ENCODE measurements at regions not wholly inside any gene's neighbourhood (a gene's known extent, or its start where the extent isn't known, plus 50 kb on each side); places are given as distances from the start of the nearest gene placed in this dataset.

DNA sequence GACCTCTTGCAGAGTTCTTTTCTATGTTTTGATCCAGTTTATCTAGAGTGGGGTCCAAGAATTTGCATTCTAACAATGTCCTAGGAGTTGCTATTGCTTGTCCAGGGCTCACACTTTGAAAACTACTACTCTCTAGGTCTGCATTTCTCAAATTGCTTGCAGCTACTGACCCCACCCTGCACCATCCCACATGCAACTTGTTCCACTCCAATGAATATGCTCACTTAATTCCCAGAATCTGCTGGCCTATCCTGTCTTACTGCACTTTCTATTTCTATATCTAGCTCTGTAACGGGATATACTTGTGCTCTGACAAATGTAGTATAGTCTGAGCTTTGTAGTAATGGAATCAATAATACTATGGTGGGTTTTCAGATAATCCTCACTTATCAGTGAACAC, 570.3 kb downstream of the IQCM start:
- Mint-ChIP-seq H3K27me3 (peaks cover 4% of the 10 kb centered on the region), H3K36me3 (no peaks in the 10 kb centered on the region), H3K4me1 (ENCODE audit: unreplicated experiment) (no peaks in the 10 kb centered on the region), H3K9me3 (no peaks in the 10 kb centered on the region), H3K4me3 (no peak overlapping the region), H3K27ac (no peak overlapping the region)
- DNase-seq (ENCODE audit: extremely low spot score, unreplicated experiment), result no peak
- TF ChIP-seq CTCF (conservative IDR thresholded peaks at IDR 0.05), result no peak

GRCh38 chr4:149238097-149238496, 577.5 kb downstream of the IQCM start:
- H3K4me1 Mint-ChIP-seq (ENCODE audit: unreplicated experiment), result no peaks in the 10 kb centered on the region
- no peak overlapping the region for H3K27ac Mint-ChIP-seq
- no peak for DNase-seq (ENCODE audit: extremely low spot score, unreplicated experiment)
- H3K27me3 Mint-ChIP-seq, result no peaks in the 10 kb centered on the region
- H3K9me3 Mint-ChIP-seq, result no peaks in the 10 kb centered on the region
- no peak for TF ChIP-seq CTCF (conservative IDR thresholded peaks at IDR 0.05)
- no peaks in the 10 kb centered on the region for H3K36me3 Mint-ChIP-seq
- H3K4me3 Mint-ChIP-seq, result no peak overlapping the region

DNA sequence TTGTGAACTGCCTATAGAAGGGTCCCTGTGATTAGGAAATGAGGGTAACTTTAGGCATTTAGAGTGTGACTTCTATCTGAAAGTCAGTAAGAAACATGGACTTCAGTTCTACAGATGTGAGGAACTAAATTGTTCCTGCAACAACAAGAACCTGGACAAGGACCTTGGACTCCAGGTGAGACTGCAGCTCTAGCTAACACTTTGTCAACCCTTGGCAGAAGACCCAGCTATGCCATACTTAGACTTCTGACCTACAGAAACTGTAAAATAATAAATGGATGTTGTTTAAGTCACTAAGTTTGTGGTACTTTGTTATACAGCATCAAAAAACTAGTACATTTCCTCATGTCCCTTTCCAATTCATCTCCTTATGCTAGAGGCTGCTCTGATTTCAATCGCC, 580.8 kb downstream of the IQCM start:
- Mint-ChIP-seq H3K4me3 (no peak overlapping the region), H3K4me1 (ENCODE audit: unreplicated experiment) (no peaks in the 10 kb centered on the region), H3K27me3 (peaks cover 3% of the 10 kb centered on the region), H3K36me3 (no peaks in the 10 kb centered on the region), H3K27ac (no peak overlapping the region), H3K9me3 (no peaks in the 10 kb centered on the region)
- DNase-seq (ENCODE audit: extremely low spot score, unreplicated experiment), result no peak
- TF ChIP-seq CTCF (conservative IDR thresholded peaks at IDR 0.05), result no peak

DNA sequence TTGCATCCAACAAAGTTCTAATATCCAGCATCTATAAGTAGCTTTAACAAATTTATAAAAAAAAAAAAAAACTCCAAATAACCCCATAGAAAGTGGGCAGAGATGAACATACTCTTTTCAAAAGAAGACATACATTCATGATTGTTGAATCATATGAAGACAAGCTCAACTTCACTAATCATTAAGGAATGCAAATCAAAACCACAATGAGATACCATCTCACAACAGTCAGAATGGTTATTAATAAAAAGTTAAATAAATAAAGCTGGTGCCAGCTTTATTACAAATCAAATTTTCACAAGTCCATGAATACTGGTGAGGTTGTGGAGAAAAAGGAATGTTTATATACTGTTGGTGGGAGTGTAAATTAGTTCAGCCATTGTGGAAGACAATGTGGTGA, 592.0 kb downstream of the IQCM start:
- no peak for TF ChIP-seq CTCF (conservative IDR thresholded peaks at IDR 0.05)
- no peaks in the 10 kb centered on the region for H3K4me1 Mint-ChIP-seq (ENCODE audit: unreplicated experiment)
- H3K4me3 Mint-ChIP-seq, result no peak overlapping the region
- no peaks in the 10 kb centered on the region for H3K9me3 Mint-ChIP-seq
- no peak for DNase-seq (ENCODE audit: extremely low spot score, unreplicated experiment)
- H3K27ac Mint-ChIP-seq, result no peak overlapping the region
- no peaks in the 10 kb centered on the region for H3K36me3 Mint-ChIP-seq
- H3K27me3 Mint-ChIP-seq, result peaks cover 3% of the 10 kb centered on the region

GRCh38 chr4:149218672-149219071, 597.0 kb downstream of the IQCM start:
- TF ChIP-seq CTCF (conservative IDR thresholded peaks at IDR 0.05), result no peak
- Mint-ChIP-seq H3K9me3 (no peaks in the 10 kb centered on the region), H3K4me1 (ENCODE audit: unreplicated experiment) (no peaks in the 10 kb centered on the region), H3K27ac (no peak overlapping the region), H3K36me3 (no peaks in the 10 kb centered on the region), H3K27me3 (peaks cover 7% of the 10 kb centered on the region), H3K4me3 (no peak overlapping the region)
- no peak for DNase-seq (ENCODE audit: extremely low spot score, unreplicated experiment)

GRCh38 chr4:149214301-149214700, 601.3 kb downstream of the IQCM start:
- Mint-ChIP-seq H3K27ac (no peak overlapping the region), H3K4me3 (no peak overlapping the region), H3K4me1 (ENCODE audit: unreplicated experiment) (no peaks in the 10 kb centered on the region), H3K27me3 (peaks cover 4% of the 10 kb centered on the region), H3K9me3 (no peaks in the 10 kb centered on the region), H3K36me3 (no peaks in the 10 kb centered on the region)
- TF ChIP-seq CTCF (conservative IDR thresholded peaks at IDR 0.05), result no peak
- DNase-seq (ENCODE audit: extremely low spot score, unreplicated experiment), result no peak
